Kidney (tissue), 13 donors: ENCODE measurements at regions not wholly inside any gene's neighbourhood (a gene's known extent, or its start where the extent isn't known, plus 50 kb on each side); places are given as distances from the start of the nearest gene placed in this dataset.

Source experiments
- DNase-seq, 5 donors: peaks; one replicate each; pipeline ENCODE4 v3.0.0-alpha.2; 2013 to 2020
- FAIRE-seq: peaks from 2 replicates; lab custom pipeline; 2012; peaks lifted over from hg19 to GRCh38; lab: Jason Lieb, UNC
- H3K27ac ChIP-seq, 2 donors: one replicate each; pipeline ENCODE4 v1.7.0; 2013; ENCODE audit warnings: low read depth in 2 of 2, low read length in 2 of 2, inconsistent platforms in 1 of 2
- H3K27me3 ChIP-seq: one replicate; pipeline ENCODE4 v1.7.1; 2013; ENCODE audit warnings: low read length, inconsistent platforms; ENCODE audit not compliant: control insufficient read depth, insufficient read depth
- H3K36me3 ChIP-seq, 3 donors: one replicate each; pipeline versions ENCODE4 v1.7.0 to v1.7.1; 2013; ENCODE audit warnings: low read length in 3 of 3, control low read depth in 1 of 3, inconsistent platforms in 1 of 3; ENCODE audit not compliant: insufficient read depth in 3 of 3, control insufficient read depth in 2 of 3
- H3K4me1 ChIP-seq, 3 donors: one replicate each; pipeline versions ENCODE4 v1.7.0 to v1.7.1; 2013; ENCODE audit warnings: low read length in 3 of 3, inconsistent platforms in 1 of 3, low read depth in 1 of 3; ENCODE audit not compliant: control insufficient read depth in 2 of 3, insufficient read depth in 2 of 3
- H3K4me3 ChIP-seq, 3 donors: one replicate each; pipeline versions ENCODE4 v1.7.0 to v1.8.1; 2013; ENCODE audit warnings: low read length in 3 of 3, control low read depth in 1 of 3, inconsistent platforms in 1 of 3
- H3K9ac ChIP-seq, 3 donors: one replicate each; pipeline versions ENCODE4 v1.7.0 to v1.7.1; 2013; ENCODE audit warnings: low read length in 3 of 3, control low read depth in 1 of 3, inconsistent platforms in 1 of 3
- H3K9me3 ChIP-seq, 3 donors: one replicate each; pipeline versions ENCODE4 v1.7.0 to v1.7.1; 2013; ENCODE audit warnings: low read length in 3 of 3, control low read depth in 1 of 3, inconsistent platforms in 1 of 3; ENCODE audit not compliant: control insufficient read depth in 2 of 3, insufficient read depth in 1 of 3
- intact Hi-C: fragments of 100-400 bp; cut with DNase I; formaldehyde crosslinking; loops from one replicate; pipeline ENCODE4 v1.11.1; 2022
- TF ChIP-seq, protein P1 (sequence below): IDR thresholded peaks from 3 replicates; pipeline ENCODE4 v1.5.1; 2012; ENCODE audit warnings: mild to moderate bottlenecking, moderate library complexity, borderline replicate concordance; ENCODE audit not compliant: insufficient read depth; ENCODE audit errors: extremely low read depth
- donor health status: control.
- donor health status: control.
- donor health status: control.
- donor health status: control.
- donor health status: control.
- donor health status: DM: yes; HTN: yes; CAD: no.
- donor health status: Normal renal cell carcinoma (clear cell type).

- Histone ChIP-seq H3K4me1 (no peaks in the 10 kb centered on the region), H3K27me3 (no peaks in the 10 kb centered on the region), H3K9me3 (no peaks in the 10 kb centered on the region), H3K36me3 (no peaks in the 10 kb centered on the region), H3K4me3 (no peak overlapping the region), H3K27ac (no peak overlapping the region), H3K9ac (no peak overlapping the region)
- intact Hi-C loops: no loop called here
- FAIRE-seq (no peak), DNase-seq (no peak)
- TF ChIP-seq, protein P1, sequence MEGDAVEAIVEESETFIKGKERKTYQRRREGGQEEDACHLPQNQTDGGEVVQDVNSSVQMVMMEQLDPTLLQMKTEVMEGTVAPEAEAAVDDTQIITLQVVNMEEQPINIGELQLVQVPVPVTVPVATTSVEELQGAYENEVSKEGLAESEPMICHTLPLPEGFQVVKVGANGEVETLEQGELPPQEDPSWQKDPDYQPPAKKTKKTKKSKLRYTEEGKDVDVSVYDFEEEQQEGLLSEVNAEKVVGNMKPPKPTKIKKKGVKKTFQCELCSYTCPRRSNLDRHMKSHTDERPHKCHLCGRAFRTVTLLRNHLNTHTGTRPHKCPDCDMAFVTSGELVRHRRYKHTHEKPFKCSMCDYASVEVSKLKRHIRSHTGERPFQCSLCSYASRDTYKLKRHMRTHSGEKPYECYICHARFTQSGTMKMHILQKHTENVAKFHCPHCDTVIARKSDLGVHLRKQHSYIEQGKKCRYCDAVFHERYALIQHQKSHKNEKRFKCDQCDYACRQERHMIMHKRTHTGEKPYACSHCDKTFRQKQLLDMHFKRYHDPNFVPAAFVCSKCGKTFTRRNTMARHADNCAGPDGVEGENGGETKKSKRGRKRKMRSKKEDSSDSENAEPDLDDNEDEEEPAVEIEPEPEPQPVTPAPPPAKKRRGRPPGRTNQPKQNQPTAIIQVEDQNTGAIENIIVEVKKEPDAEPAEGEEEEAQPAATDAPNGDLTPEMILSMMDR: no peak
These were observed 106.7 kb upstream of the ARHGAP24 start for GRCh38 chr4:85368240-85368639.

- Histone ChIP-seq H3K9ac (no peak overlapping the region), H3K9me3 (no peaks in the 10 kb centered on the region), H3K4me3 (no peak overlapping the region), H3K27ac (no peak overlapping the region), H3K4me1 (no peaks in the 10 kb centered on the region), H3K27me3 (no peaks in the 10 kb centered on the region), H3K36me3 (no peaks in the 10 kb centered on the region)
- FAIRE-seq: no peak
- TF ChIP-seq, protein P1: no peak
- intact Hi-C loops: no loop called here
- no peak for DNase-seq
These were observed 106.0 kb upstream of the ARHGAP24 start for GRCh38 chr4:85368932-85369331.

DNA sequence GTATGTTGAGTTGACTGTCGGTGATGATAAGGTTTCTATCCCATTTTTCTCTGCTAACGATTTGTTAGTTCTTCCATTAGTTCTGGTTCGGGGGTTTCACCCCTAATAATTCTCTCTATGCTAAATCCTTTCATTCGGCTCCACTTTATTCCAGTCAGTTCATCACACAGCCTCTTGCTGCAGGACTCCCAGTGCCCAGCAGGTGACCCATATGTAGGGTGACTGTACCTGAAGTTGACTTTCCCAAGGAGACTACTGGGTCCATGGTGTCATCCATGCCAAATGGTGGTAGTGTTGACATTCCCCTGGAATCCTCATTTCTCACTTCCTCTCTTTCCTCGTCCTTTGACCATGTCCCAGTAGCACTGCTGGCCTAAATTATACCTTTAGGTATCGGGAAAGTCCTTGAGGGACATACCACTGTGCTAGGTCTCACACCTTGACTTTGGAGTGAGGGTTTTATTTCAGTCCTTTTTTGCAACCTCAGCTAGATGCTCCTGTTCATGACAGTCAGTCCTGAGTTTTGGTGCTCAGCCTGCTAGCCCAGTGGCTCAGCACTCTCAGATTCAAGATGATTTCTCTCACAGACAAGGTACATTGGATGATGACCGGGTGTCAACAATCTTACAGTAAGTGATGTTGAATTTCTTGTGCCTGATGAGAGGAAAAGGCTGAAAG, 105.1 kb upstream of the ARHGAP24 start:
- Histone ChIP-seq H3K9ac (no peak overlapping the region), H3K9me3 (no peaks in the 10 kb centered on the region), H3K27me3 (no peaks in the 10 kb centered on the region), H3K27ac (no peak overlapping the region), H3K4me3 (no peak overlapping the region), H3K36me3 (no peaks in the 10 kb centered on the region), H3K4me1 (no peaks in the 10 kb centered on the region)
- no peak for DNase-seq
- intact Hi-C loops: no loop called here
- TF ChIP-seq, protein P1: no peak
- no peak for FAIRE-seq
